Stomach smooth muscle (tissue), 2 donors: ENCODE measurements at regions not wholly inside any gene's neighbourhood (a gene's known extent, or its start where the extent isn't known, plus 50 kb on each side); places are given as distances from the start of the nearest gene placed in this dataset.

Experiments used
- H3K27ac ChIP-seq: one replicate; pipeline ENCODE4 v1.7.0; 2013; ENCODE audit warnings: mild to moderate bottlenecking, low read length, inconsistent platforms
- H3K27me3 ChIP-seq, 2 donors: one replicate each; pipeline ENCODE4 v1.7.0; 2013; ENCODE audit warnings: low read length in 2 of 2; ENCODE audit not compliant: insufficient read depth in 2 of 2, control insufficient read depth in 1 of 2
- H3K36me3 ChIP-seq, 2 donors: one replicate each; pipeline ENCODE4 v1.7.0; 2013; ENCODE audit warnings: low read length in 2 of 2; ENCODE audit not compliant: control insufficient read depth in 2 of 2, insufficient read depth in 2 of 2
- H3K4me1 ChIP-seq: one replicate; pipeline ENCODE4 v1.7.0; 2013; ENCODE audit warnings: low read length; ENCODE audit not compliant: control insufficient read depth, insufficient read depth
- H3K4me3 ChIP-seq, 2 donors: one replicate each; pipeline ENCODE4 v1.7.0; 2013; ENCODE audit warnings: low read length in 2 of 2
- H3K9ac ChIP-seq, 2 donors: one replicate each; pipeline ENCODE4 v1.7.0; 2013; ENCODE audit warnings: low read length in 2 of 2, mild to moderate bottlenecking in 1 of 2
- H3K9me3 ChIP-seq, 2 donors: one replicate each; pipeline ENCODE4 v1.7.0; 2013; ENCODE audit warnings: low read length in 2 of 2; ENCODE audit not compliant: control insufficient read depth in 2 of 2
- donor health status: healthy.
- donor health status: Pancreatic carcinoma.

DNA sequence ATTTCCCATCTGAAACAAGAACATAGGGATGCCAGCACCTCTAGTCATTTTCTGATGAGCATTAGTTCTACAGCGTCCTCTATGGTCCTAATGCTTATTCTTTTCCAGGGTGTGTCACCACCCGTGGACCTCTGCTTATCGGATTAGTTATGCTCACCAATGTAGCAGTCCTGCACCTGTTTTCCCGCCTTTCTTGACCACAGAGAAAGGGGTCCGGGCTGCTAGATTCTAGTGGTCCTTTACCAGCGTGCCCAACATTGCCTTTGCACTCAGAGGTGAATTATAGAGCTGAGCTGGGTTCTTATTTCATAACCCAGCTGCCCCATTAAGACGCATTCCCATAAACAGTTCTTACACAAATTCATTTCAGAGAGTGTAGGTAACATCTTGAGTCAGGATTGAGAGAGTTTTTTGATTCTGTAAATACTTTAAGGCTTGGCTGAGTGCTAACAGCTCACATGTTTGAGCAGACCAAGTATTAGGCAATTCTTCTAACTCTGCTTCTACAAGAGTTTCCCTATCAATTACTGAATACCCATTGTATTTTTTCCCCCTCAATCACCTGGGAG, 2205.1 kb upstream of the C9orf72 start:
- Histone ChIP-seq H3K9ac (no peak overlapping the region), H3K4me3 (no peak overlapping the region), H3K27ac (no peak overlapping the region), H3K9me3 (no peaks in the 10 kb centered on the region), H3K4me1 (no peaks in the 10 kb centered on the region), H3K36me3 (no peaks in the 10 kb centered on the region), H3K27me3 (no peaks in the 10 kb centered on the region)

DNA sequence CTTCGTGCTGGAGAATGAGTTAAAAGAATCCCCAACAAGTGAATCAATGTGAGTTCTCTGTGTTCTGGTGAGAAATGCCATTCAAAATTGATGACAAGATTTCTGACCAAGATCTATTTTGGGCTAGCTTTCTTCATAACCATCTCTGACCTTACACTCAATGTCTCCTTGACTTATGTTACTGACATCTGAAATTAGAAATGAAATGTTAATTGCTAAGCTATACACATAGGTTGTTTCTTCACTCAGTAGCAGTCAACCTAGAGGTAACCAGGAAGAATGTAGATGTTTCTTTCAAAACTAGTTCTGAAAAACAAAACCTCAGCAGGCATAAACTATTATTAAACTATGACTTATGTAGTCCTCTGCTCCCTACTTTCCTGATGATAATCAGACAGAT, 2220.7 kb upstream of the C9orf72 start:
- no peak overlapping the region for H3K27ac ChIP-seq

DNA sequence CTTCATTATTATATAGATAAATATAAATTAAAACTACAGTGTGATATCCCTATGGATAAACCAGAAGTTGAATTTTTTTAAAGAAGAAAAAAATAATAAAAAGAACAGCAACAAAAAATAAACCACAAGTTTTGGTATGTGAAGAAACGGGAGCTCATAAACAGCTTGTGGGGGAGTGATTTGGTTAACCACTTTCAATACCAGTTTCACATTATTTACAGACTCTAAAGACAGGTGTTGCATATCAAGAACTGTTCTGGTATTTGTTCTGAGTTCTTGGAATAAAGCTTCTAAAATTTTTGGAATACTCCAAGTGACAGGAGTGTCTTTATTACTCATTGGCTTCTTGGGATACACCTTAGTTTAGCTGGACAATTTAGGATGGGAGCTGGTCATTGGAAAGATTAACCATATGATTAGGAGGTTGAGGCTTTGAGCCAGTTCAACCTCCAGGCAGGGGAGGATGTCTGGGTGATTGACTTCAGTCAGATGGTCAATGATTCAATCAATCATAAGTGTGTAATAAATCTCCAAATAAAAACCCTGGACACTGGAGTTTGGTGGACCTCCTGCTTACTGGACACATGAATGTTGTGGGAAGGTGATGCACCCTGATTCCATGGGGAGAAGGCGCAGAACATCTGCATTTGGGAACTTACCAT, 2223.1 kb upstream of the C9orf72 start:
- Histone ChIP-seq H3K27ac (no peak overlapping the region), H3K36me3 (no peaks in the 10 kb centered on the region), H3K4me1 (no peaks in the 10 kb centered on the region), H3K9me3 (no peaks in the 10 kb centered on the region), H3K9ac (no peak overlapping the region), H3K27me3 (no peaks in the 10 kb centered on the region), H3K4me3 (no peak overlapping the region)

More for the DNA sequence above, 2220.7 kb upstream of the C9orf72 start:
- Histone ChIP-seq H3K4me1 (no peaks in the 10 kb centered on the region), H3K4me3 (no peak overlapping the region), H3K9ac (no peak overlapping the region), H3K27me3 (no peaks in the 10 kb centered on the region), H3K36me3 (no peaks in the 10 kb centered on the region), H3K9me3 (no peaks in the 10 kb centered on the region)

DNA sequence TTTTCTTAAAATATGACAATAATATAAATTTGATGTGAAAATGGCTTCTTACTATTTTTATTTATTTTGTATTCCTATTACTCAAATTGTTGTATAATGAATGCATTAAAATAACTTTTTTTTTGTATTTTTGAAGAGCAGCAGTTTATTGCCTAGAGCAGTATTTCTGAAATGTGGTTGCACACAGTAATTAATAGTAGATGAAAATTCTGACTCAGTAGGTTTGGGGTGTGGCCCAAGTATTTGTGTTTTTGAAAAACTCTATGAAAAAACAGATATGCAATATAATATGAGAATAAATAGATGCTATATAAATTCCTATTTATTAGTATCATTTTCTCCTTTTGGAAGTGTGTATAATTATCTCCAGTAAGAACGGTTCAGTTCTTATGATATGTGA, 2225.3 kb upstream of the C9orf72 start:
- Histone ChIP-seq H3K4me3 (no peak overlapping the region), H3K36me3 (no peaks in the 10 kb centered on the region), H3K4me1 (no peaks in the 10 kb centered on the region), H3K9me3 (no peaks in the 10 kb centered on the region), H3K27ac (no peak overlapping the region), H3K9ac (no peak overlapping the region), H3K27me3 (no peaks in the 10 kb centered on the region)

DNA sequence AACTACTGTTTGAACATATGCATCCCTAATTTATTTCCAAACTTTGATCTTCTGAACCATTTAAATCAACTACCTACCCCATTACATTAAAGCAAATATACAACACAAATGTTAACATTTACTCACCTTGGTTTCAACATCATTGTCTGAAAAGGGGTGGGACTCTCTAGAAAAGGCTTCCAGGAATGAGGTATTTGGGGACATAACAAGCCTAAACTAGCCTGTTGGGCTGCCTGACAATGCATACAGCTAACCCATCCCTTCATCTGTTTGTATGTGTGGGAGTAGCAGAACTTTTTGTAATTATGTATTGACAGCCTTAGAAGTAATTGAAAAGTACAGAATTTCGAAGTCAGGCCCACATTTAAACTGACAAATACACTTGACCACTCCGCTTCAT, 2225.9 kb upstream of the C9orf72 start:
- H3K36me3 ChIP-seq, result no peaks in the 10 kb centered on the region
- no peaks in the 10 kb centered on the region for H3K9me3 ChIP-seq
- no peaks in the 10 kb centered on the region for H3K4me1 ChIP-seq
- no peak overlapping the region for H3K4me3 ChIP-seq
- no peak overlapping the region for H3K9ac ChIP-seq
- no peak overlapping the region for H3K27ac ChIP-seq
- H3K27me3 ChIP-seq, result no peaks in the 10 kb centered on the region

DNA sequence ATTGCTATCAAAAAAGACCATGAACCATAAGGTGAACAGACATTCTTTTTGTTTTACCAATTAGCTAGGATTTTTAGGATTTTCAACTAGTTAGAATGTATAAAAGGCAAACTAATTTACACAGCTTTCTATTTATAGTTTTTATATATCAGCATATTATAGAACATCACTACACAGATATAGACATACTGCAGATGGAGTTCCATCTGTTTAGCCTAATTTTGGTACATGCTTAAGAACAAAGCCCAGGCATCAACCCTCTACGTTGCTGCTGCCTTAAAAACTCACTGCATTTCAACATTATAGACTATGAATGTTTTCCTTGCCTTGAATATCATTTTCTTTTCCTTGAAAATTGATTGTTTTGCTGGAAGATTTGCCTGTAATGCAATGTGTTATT, 2227.5 kb upstream of the C9orf72 start:
- H3K9me3 ChIP-seq, result no peaks in the 10 kb centered on the region
- no peak overlapping the region for H3K4me3 ChIP-seq
- H3K9ac ChIP-seq, result no peak overlapping the region
- H3K4me1 ChIP-seq, result no peaks in the 10 kb centered on the region
- H3K36me3 ChIP-seq, result no peaks in the 10 kb centered on the region
- no peak overlapping the region for H3K27ac ChIP-seq
- H3K27me3 ChIP-seq, result no peaks in the 10 kb centered on the region

DNA sequence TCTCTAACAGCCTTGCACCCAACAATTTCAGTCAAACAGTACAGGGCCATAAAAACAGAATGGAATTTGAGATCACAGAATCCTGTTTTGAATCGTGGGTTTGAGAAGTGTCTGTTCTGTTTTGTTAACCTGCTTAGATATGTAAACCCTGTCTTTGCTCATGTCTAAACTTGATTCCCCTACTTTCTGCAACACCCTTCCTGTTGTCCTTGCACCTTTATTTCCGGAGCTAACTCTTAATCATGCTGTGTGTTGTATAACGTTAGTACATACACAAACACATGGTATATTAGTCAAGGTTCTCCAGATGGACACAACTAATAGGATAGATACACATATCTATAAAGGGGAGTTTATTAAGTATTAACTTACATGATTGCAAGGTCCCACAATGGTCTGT, 2229.2 kb upstream of the C9orf72 start:
- Histone ChIP-seq H3K27me3 (no peaks in the 10 kb centered on the region), H3K9ac (no peak overlapping the region), H3K9me3 (no peaks in the 10 kb centered on the region), H3K4me1 (no peaks in the 10 kb centered on the region), H3K27ac (no peak overlapping the region), H3K4me3 (no peak overlapping the region), H3K36me3 (no peaks in the 10 kb centered on the region)

DNA sequence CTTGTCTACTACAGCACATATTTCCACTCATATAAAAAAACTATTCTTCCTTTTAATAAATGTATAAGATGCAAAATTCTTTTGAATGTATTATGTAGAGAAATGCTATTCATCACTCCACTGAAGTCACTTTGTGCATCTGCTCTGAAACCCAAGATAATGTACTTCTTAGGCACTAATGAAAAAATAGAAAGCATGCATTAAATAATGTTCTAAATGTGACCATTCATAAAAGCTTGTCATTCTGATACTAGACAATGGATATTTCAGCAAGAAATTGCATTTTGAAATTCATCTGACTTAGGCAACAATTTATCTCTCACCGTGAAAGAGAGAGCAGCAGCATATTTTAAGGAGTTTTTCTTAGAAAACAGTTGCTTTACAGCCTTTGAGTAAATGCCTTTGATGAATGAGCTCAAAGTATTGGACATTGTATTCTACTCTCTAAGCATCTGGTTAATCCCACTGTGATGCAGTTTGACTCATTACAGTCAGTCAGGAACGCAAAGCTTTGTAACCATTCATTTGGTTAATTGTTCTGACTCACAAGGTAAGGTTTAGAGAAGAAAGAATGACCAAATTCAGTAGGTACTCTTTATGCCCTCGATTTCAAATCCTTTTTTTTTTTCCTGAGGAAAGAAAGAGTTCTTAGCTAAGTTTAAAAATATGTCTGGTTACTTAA, 2233.8 kb upstream of the C9orf72 start:
- H3K4me1 ChIP-seq, result no peaks in the 10 kb centered on the region
- H3K36me3 ChIP-seq, result no peaks in the 10 kb centered on the region
- no peak overlapping the region for H3K27ac ChIP-seq

DNA sequence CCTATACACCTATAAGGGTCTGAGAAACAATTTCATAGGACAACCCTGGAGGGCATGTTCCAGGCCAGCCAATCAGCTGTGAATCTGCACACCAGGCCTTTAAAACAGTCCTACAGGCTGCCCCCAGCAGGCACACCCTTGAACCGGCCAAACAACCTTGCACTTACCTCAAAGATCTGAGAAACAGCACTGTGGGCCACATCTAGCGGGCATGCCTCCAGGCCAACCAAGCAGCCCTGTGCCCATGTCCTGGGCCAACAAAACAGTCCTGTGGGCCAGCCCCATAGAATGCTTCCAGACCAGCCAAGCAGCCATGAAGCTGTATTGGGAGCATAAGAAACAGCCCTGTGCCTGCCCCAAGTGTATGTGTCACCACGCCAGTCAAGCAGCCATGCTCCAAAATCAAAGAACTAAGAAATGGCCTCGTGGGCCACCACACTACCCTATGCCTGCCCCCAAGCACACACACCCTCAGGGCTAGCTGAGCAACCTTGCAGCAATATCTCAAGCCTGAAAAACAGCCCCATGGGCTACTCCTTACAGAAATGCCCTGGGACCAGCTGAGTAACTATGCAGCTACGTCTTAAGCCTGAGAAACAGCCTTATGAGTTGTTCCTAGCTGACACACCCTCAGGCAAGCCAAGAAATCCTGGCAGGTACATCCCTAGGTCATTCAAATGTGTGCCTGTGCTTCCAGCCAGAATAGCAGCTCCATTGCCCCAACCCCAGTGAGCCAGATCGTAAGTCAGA, 2243.8 kb upstream of the C9orf72 start:
- H3K4me1 ChIP-seq, result no peaks in the 10 kb centered on the region
- no peaks in the 10 kb centered on the region for H3K27me3 ChIP-seq
- no peak overlapping the region for H3K4me3 ChIP-seq
- H3K9me3 ChIP-seq, result peaks cover 0 to 6% of the 10 kb centered on the region in 2 donors
- H3K9ac ChIP-seq, result no peak overlapping the region
- H3K36me3 ChIP-seq, result no peaks in the 10 kb centered on the region
- H3K27ac ChIP-seq, result no peak overlapping the region

More for the DNA sequence above, 2233.8 kb upstream of the C9orf72 start:
- no peak overlapping the region for H3K4me3 ChIP-seq
- H3K9ac ChIP-seq, result no peak overlapping the region
- H3K27me3 ChIP-seq, result no peaks in the 10 kb centered on the region
- H3K9me3 ChIP-seq, result no peaks in the 10 kb centered on the region

DNA sequence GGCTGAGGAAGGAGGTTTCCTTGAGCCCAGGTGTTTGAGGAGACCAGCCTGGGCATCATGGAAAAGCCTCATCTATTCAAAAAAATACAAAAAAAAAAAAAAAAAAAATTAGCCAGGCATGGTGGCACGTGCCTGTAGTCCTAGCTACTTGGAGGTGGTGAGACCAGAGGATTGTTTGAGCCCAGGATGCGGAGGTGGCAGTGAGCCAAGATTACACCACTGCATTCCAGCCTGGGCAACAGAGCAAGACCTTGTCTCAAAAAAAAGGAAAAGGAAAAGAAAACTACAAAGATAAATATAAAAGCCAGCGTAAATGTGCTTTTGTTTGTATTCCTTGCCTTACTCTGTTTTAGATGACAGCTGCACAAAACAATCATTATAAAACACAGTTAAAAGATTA, 2249.2 kb upstream of the C9orf72 start:
- no peak overlapping the region for H3K4me3 ChIP-seq
- H3K27me3 ChIP-seq, result no peaks in the 10 kb centered on the region
- H3K9me3 ChIP-seq, result peaks cover 0 to 3% of the 10 kb centered on the region in 2 donors
- H3K36me3 ChIP-seq, result no peaks in the 10 kb centered on the region
- H3K4me1 ChIP-seq, result no peaks in the 10 kb centered on the region
- H3K27ac ChIP-seq, result no peak overlapping the region
- no peak overlapping the region for H3K9ac ChIP-seq
